Adipocyte (in vitro differentiated cells): ENCODE measurements at regions not wholly inside any gene's neighbourhood (a gene's known extent, or its start where the extent isn't known, plus 50 kb on each side); places are given as distances from the start of the nearest gene placed in this dataset.
"Not testable (repeated sequence)": the region's sequence is repeated elsewhere in the genome, so short reads cannot be mapped to it uniquely, and the experiment has no call there.

Experiments
- DNase-seq: peaks from one replicate; pipeline ENCODE4 v3.0.0-alpha.2; 2015; ENCODE audit warnings: low read depth
- H3K27me3 ChIP-seq: replicated peaks from 2 replicates; pipeline ENCODE4 v1.7.0; 2013; ENCODE audit warnings: mild to moderate bottlenecking, low read length, moderate library complexity; ENCODE audit not compliant: control insufficient read depth, insufficient read depth
- H3K36me3 ChIP-seq: 2 replicates; pipeline ENCODE4 v1.7.0; 2013; ENCODE audit warnings: low read length, mild to moderate bottlenecking, moderate library complexity; ENCODE audit not compliant: control insufficient read depth, insufficient read depth, severe bottlenecking
- H3K4me1 ChIP-seq: 2 replicates; pipeline ENCODE4 v1.7.0; 2013; ENCODE audit warnings: mild to moderate bottlenecking, low read length, moderate library complexity; ENCODE audit not compliant: control insufficient read depth, insufficient read depth
- H3K4me3 ChIP-seq: 2 replicates; pipeline ENCODE4 v1.7.0; 2013; ENCODE audit warnings: mild to moderate bottlenecking, low read length, moderate library complexity
- H3K9ac ChIP-seq: 2 replicates; pipeline ENCODE4 v1.7.0; 2013; ENCODE audit warnings: mild to moderate bottlenecking, low read length, moderate library complexity
- H3K9me3 ChIP-seq: 2 replicates; pipeline ENCODE4 v1.7.0; 2013; ENCODE audit warnings: mild to moderate bottlenecking, low read length, moderate library complexity; ENCODE audit not compliant: control insufficient read depth

GRCh38 chr7:94146408-94146807 lies 142.3 kb upstream of the BET1 start:
- H3K27me3 ChIP-seq: no peaks in the 10 kb centered on the region
- H3K9me3 ChIP-seq: no peaks in the 10 kb centered on the region
- H3K36me3 ChIP-seq: no peaks in the 10 kb centered on the region
- H3K4me1 ChIP-seq: peaks cover 24% of the 10 kb centered on the region
- H3K9ac ChIP-seq: no peak overlapping the region
- H3K4me3 ChIP-seq: no peak overlapping the region
- DNase-seq: no peak

DNA sequence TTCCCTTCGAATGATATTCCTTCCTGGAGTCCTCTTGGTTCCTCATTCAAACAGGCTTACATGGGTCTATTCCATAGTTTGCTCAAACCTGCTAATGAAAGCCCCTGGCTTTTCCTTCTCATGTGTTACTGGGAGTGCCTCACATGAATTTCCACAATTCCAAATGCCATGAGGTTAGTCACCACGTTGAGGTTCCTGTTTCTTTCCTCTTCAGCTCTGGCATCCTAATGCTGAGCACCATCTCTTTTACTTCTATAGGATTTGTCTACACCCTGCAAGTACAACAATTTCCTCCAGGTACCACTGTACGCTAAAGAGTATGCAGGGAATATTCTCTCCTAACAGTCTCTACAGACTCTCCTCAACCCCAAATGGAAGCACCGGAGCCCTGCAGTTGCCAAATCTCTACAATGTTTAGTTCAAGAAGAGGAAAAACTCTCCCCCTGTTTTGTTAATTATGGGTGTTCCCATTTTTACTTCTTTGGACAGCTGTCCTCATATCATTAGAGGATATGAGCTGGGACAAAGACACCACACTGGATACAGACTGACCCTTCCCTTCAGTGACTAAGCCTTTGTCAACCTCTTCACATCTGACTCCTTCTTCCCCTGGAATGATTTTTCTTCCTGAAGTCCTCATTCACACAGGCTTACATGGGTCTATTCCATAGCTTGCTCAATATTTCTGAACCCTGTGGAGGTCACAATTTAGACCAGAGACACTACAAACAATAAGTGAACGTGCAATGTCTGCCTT lies 145.8 kb upstream of the BET1 start:
- DNase-seq: no peak
- H3K9me3 ChIP-seq: no peaks in the 10 kb centered on the region
- H3K4me3 ChIP-seq: no peak overlapping the region
- H3K36me3 ChIP-seq: no peaks in the 10 kb centered on the region
- H3K9ac ChIP-seq: no peak overlapping the region
- H3K27me3 ChIP-seq: no peaks in the 10 kb centered on the region
- peaks cover 22% of the 10 kb centered on the region for H3K4me1 ChIP-seq

GRCh38 chr7:94154182-94154581 lies 150.0 kb upstream of the BET1 start:
- no peak overlapping the region for H3K9ac ChIP-seq
- peaks cover 9% of the 10 kb centered on the region for H3K4me1 ChIP-seq
- no peak overlapping the region for H3K4me3 ChIP-seq
- no peaks in the 10 kb centered on the region for H3K36me3 ChIP-seq
- H3K9me3 ChIP-seq: no peaks in the 10 kb centered on the region
- DNase-seq: no peak
- no peaks in the 10 kb centered on the region for H3K27me3 ChIP-seq

DNA sequence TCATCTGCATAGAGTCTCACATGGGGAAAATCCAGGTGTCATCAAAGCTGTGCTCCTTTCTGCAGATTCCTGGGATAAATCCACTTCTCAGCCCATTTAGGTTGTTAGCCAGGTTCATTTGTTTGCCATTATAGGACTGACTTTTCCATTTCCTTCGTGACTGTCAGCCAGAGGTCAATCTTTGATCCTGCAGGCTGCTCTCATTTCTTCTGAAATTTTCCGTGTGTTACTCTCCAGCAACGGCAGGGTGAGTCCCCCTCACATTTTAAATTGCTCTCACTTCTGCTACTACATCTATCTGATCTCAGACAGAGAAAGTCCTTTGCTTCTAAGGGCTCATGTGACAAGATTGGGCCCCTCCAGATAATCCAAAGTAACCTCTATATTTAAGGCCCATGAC lies 150.7 kb upstream of the BET1 start:
- Histone ChIP-seq H3K4me1 (peaks cover 5% of the 10 kb centered on the region), H3K9me3 (no peaks in the 10 kb centered on the region), H3K4me3 (no peak overlapping the region), H3K27me3 (no peaks in the 10 kb centered on the region), H3K9ac (no peak overlapping the region), H3K36me3 (no peaks in the 10 kb centered on the region)
- DNase-seq: no peak

DNA sequence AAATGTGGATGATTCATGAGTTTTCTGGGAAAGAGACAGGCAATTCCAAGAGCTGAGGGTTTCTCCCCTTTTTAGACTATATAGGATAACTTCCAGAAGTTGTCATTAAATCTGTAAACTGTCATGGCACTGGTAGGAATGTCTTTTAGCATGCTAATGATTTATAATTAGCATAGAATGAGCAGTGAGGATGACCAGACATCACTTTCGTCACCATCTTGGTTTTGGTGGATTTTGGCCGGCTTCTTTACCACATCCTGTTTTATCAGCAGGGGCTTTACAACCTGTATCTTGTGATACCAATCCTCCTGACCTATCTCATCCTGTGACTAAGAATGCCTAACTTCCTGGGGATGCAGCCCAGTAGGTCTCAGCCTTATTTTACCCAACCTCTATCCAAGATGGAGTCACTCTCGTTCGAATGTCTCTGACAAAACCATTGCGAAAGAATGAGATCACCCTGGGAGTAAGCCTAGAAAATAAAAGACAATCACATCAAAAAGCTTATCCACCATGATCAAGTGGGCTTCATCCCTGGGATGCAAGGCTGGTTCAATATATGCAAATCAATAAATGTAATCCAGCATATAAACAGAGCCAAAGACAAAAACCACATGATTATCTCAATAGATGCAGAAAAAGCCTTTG lies 153.6 kb upstream of the BET1 start:
- not testable (repeated sequence) for H3K36me3 ChIP-seq, H3K9me3 ChIP-seq, H3K9ac ChIP-seq, DNase-seq, H3K27me3 ChIP-seq, H3K4me3 ChIP-seq, H3K4me1 ChIP-seq

DNA sequence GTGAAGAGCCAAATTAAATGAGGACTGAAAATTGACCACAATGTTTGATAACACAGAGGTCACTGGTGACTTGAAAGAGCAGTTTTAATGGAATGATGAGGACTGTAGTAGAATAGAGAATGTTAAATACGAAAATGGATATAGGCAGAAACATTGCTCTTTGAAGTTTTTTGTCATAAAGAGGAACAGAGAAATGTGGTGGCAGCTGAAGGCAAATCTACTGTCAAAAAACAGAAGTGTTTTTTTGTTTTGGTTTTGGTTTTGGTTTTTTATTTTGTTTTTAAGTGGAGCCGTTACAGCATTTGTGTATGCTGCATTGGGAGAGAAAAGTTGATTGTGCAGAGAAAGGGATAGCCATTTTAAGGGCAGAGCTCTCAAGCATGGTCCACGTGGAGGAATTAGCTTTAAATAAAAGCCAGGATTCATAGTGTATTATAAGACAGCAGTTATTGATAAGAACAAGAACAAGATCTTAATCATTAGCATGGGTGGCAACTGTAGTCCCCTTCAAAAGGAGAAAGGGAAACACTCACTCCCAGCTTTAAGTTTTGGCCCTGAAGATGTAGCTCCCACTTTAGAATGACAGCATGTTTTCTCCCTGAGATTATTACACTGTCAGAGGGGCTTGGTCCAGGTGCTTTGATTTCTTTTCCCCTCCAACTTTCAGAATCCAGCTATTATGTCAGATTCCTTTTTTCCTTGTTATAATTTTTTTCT lies 156.7 kb upstream of the BET1 start:
- H3K4me3 ChIP-seq: no peak overlapping the region

GRCh38 chr7:94161476-94161875 lies 157.3 kb upstream of the BET1 start:
- Histone ChIP-seq H3K4me3 (no peak overlapping the region), H3K9me3 (no peaks in the 10 kb centered on the region)
- DNase-seq: no peak

More for the DNA sequence above, 156.7 kb upstream of the BET1 start:
- H3K9ac ChIP-seq: no peak overlapping the region
- no peaks in the 10 kb centered on the region for H3K27me3 ChIP-seq
- no peaks in the 10 kb centered on the region for H3K9me3 ChIP-seq
- no peaks in the 10 kb centered on the region for H3K36me3 ChIP-seq
- no peaks in the 10 kb centered on the region for H3K4me1 ChIP-seq
- no peak for DNase-seq

DNA sequence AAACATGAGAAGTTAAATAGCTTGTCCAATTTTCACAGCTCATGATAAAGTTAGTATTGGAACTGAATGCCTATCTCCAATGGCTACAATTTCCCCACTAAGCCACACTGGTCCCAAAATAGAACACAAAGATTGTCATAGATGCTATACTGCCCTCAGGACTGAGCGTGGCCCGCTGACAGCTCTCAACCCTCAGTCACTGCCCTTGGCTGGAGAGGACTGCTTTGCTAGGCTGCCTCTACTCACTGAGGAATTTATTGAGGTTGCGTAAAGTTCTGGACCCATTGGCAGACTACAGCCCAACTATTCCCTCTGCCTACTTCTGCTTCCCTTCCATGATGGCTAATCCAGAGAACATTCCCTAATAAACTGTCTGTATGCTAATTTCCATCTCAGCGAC lies 165.5 kb upstream of the BET1 start:
- no peaks in the 10 kb centered on the region for H3K4me1 ChIP-seq
- no peaks in the 10 kb centered on the region for H3K9me3 ChIP-seq
- H3K27me3 ChIP-seq: no peaks in the 10 kb centered on the region
- DNase-seq: no peak
- H3K9ac ChIP-seq: no peak overlapping the region
- H3K4me3 ChIP-seq: no peak overlapping the region
- no peaks in the 10 kb centered on the region for H3K36me3 ChIP-seq

More at GRCh38 chr7:94161476-94161875, 157.3 kb upstream of the BET1 start:
- Histone ChIP-seq H3K27me3 (no peaks in the 10 kb centered on the region), H3K36me3 (no peaks in the 10 kb centered on the region), H3K4me1 (no peaks in the 10 kb centered on the region), H3K9ac (no peak overlapping the region)

DNA sequence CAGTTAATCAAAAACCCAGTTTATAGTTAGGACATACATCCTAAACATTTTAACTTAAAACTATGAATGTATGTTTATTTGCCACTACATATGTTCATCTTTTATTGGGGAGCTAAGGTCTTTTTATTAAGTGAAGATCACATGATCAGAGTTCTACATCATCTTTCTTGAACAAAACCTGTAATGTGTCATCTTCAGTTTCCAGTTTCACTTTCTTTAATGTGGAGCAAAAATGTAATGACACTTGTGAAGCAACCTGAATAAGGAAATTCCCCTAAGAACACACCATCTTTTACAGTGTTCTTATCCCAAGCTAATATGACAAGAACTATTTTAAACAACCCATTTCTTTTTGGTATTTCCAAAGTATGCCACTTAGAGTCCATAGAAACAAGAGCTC lies 166.7 kb upstream of the BET1 start:
- H3K4me3 ChIP-seq: no peak overlapping the region
- H3K27me3 ChIP-seq: no peaks in the 10 kb centered on the region
- no peaks in the 10 kb centered on the region for H3K36me3 ChIP-seq
- no peak for DNase-seq
- H3K4me1 ChIP-seq: no peaks in the 10 kb centered on the region
- H3K9ac ChIP-seq: no peak overlapping the region
- H3K9me3 ChIP-seq: no peaks in the 10 kb centered on the region

- Histone ChIP-seq H3K4me1 (no peaks in the 10 kb centered on the region), H3K36me3 (no peaks in the 10 kb centered on the region), H3K9me3 (no peaks in the 10 kb centered on the region), H3K27me3 (no peaks in the 10 kb centered on the region), H3K9ac (no peak overlapping the region), H3K4me3 (no peak overlapping the region)
- DNase-seq: no peak
Measured at GRCh38 chr7:94173436-94173835, 169.3 kb upstream of the BET1 start.

DNA sequence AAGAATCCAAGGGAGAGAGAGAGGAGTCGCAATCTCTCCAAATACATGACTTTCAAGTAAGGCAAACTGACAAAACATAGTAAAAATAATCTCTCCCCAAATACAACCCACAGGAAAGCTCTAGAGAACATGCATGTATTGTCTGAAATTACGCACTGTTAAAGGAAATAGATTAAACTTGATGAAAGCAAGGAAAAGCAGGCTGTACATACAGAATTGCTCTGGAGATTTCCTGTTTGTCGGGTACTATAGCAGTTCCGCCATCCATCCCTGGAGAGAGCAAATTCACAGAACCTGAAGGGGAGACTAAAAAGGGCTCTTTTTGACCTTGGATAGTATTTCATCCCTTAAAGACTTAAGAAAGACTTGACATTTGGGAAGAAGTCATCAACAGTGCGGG lies 170.2 kb upstream of the BET1 start:
- Histone ChIP-seq H3K4me1 (no peaks in the 10 kb centered on the region), H3K9ac (no peak overlapping the region), H3K9me3 (no peaks in the 10 kb centered on the region), H3K4me3 (no peak overlapping the region), H3K27me3 (no peaks in the 10 kb centered on the region), H3K36me3 (no peaks in the 10 kb centered on the region)
- no peak for DNase-seq
